ENCODE measurements at regions not wholly inside any gene's neighbourhood (a gene's known extent, or its start where the extent isn't known, plus 50 kb on each side); places are given as distances from the start of the nearest gene placed in this dataset.

DNA sequence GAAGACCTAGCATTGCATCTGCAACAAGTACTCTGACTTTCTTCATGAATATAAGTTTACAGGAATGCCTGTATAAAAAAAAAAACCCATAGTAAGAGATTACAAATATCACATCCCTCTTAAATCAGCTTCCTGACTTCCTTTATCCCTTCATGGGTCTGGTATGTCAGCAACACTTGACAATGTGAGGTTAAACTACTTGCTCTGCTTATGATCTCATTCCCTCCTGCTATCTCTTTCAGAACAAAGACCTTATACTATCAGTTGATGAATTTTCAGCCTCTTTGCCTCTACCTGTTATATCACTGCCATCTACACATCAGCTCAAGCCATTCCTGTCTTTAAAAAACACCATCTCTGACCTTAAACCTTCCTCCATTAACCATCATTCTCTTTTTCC, 130.9 kb upstream of the SAMSN1 start:
- TF ChIP-seq YY1 (IDR thresholded peaks at IDR 0.05; ENCODE audit: insufficient read depth, insufficient read length): no peak
- no peak for TF ChIP-seq ZNF274 (IDR thresholded peaks at IDR 0.05; ENCODE audit: low read depth, low read length)
- TF ChIP-seq SUZ12 (IDR thresholded peaks at IDR 0.05; ENCODE audit: extremely low read depth, insufficient read depth, insufficient read length): no peak
